T-helper 17 cell (primary cell): ENCODE measurements at regions not wholly inside any gene's neighbourhood (a gene's known extent, or its start where the extent isn't known, plus 50 kb on each side); places are given as distances from the start of the nearest gene placed in this dataset.

ENCODE experiments used
- ATAC-seq: fragments of 150-1000 bp; cut with Tn5 transposase; 2 replicates; pipeline ENCODE4 v1.10.0; 2021; ENCODE audit warnings: mild to moderate bottlenecking, moderate library complexity
- DNase-seq, 3 donors: peaks; one replicate each; pipeline versions ENCODE4 v3.0.0 to v3.0.0-alpha.2; 2020 to 2021
- H3K9me3 ChIP-seq: one replicate; pipeline ENCODE4 v1.7.0; 2013; ENCODE audit warnings: low read length, mild to moderate bottlenecking; ENCODE audit not compliant: control insufficient read depth, poor library complexity, severe bottlenecking
- H3K27ac Mint-ChIP-seq: one replicate; pipeline ENCODE4 v1.8.0; 2022; ENCODE audit warnings: mild to moderate bottlenecking, moderate library complexity, mixed read lengths
- H3K27me3 Mint-ChIP-seq: one replicate; pipeline ENCODE4 v1.8.0; 2022; ENCODE audit warnings: mixed read lengths
- H3K36me3 Mint-ChIP-seq: one replicate; pipeline ENCODE4 v1.8.0; 2022; ENCODE audit warnings: low read depth, mixed read lengths
- H3K4me1 Mint-ChIP-seq: one replicate; pipeline ENCODE4 v1.8.0; 2022; ENCODE audit warnings: mild to moderate bottlenecking, mixed read lengths
- H3K4me3 Mint-ChIP-seq: one replicate; pipeline ENCODE4 v1.8.0; 2022; ENCODE audit warnings: mild to moderate bottlenecking, moderate library complexity, mixed read lengths

GRCh38 chrX:39654183-39654925 lies 443.4 kb downstream of the BCOR start:
- peaks cover 4% of the 10 kb centered on the region for H3K4me1 Mint-ChIP-seq

GRCh38 chrX:39654952-39655351 lies 442.8 kb downstream of the BCOR start:
- no peak overlapping the region for H3K27ac Mint-ChIP-seq
- peaks cover 4% of the 10 kb centered on the region for H3K4me1 Mint-ChIP-seq
- peaks cover 11% of the 10 kb centered on the region for H3K27me3 Mint-ChIP-seq
- ATAC-seq (no peak), DNase-seq (no peak)
- H3K4me3 Mint-ChIP-seq, result no peak overlapping the region
- no peaks in the 10 kb centered on the region for H3K36me3 Mint-ChIP-seq
- H3K9me3 ChIP-seq, result no peaks in the 10 kb centered on the region

More at GRCh38 chrX:39654183-39654925, 443.4 kb downstream of the BCOR start:
- Mint-ChIP-seq H3K27ac (no peak overlapping the region), H3K4me3 (no peak overlapping the region), H3K36me3 (no peaks in the 10 kb centered on the region), H3K27me3 (peaks cover 11% of the 10 kb centered on the region)
- H3K9me3 ChIP-seq, result no peaks in the 10 kb centered on the region
- DNase-seq, result no peak
- no peak for ATAC-seq

GRCh38 chrX:39661116-39661907 lies 436.4 kb downstream of the BCOR start:
- no peaks in the 10 kb centered on the region for H3K36me3 Mint-ChIP-seq
- ATAC-seq, result no peak

GRCh38 chrX:39665830-39666518 lies 431.8 kb downstream of the BCOR start:
- H3K4me1 Mint-ChIP-seq, result no peaks in the 10 kb centered on the region
- H3K36me3 Mint-ChIP-seq, result no peaks in the 10 kb centered on the region
- no peak overlapping the region for H3K27ac Mint-ChIP-seq
- H3K27me3 Mint-ChIP-seq, result no peaks in the 10 kb centered on the region
- ATAC-seq, result no peak
- H3K9me3 ChIP-seq, result no peaks in the 10 kb centered on the region
- DNase-seq, result no peak
- no peak overlapping the region for H3K4me3 Mint-ChIP-seq

More at GRCh38 chrX:39661116-39661907, 436.4 kb downstream of the BCOR start:
- H3K27me3 Mint-ChIP-seq, result no peaks in the 10 kb centered on the region
- H3K4me1 Mint-ChIP-seq, result no peaks in the 10 kb centered on the region
- H3K4me3 Mint-ChIP-seq, result no peak overlapping the region
- no peak for DNase-seq
- H3K9me3 ChIP-seq, result no peaks in the 10 kb centered on the region
- H3K27ac Mint-ChIP-seq, result no peak overlapping the region

- ATAC-seq (no peak), DNase-seq (no peak)
- Mint-ChIP-seq H3K36me3 (peaks cover 3% of the 10 kb centered on the region), H3K4me3 (no peak overlapping the region), H3K4me1 (no peaks in the 10 kb centered on the region), H3K27me3 (no peaks in the 10 kb centered on the region), H3K27ac (no peak overlapping the region)
- no peaks in the 10 kb centered on the region for H3K9me3 ChIP-seq
These were observed 430.6 kb downstream of the BCOR start for GRCh38 chrX:39667191-39667590.

GRCh38 chrX:39667736-39668482 lies 429.8 kb downstream of the BCOR start:
- Mint-ChIP-seq H3K36me3 (peaks cover 3% of the 10 kb centered on the region), H3K27me3 (no peaks in the 10 kb centered on the region), H3K4me1 (no peaks in the 10 kb centered on the region), H3K4me3 (no peak overlapping the region), H3K27ac (no peak overlapping the region)
- no peak for ATAC-seq
- no peaks in the 10 kb centered on the region for H3K9me3 ChIP-seq
- DNase-seq, result no peak

GRCh38 chrX:39669668-39670067 lies 428.1 kb downstream of the BCOR start:
- ATAC-seq, result no peak
- DNase-seq, result no peak
- no peak overlapping the region for H3K27ac Mint-ChIP-seq
- no peak overlapping the region for H3K4me3 Mint-ChIP-seq
- H3K27me3 Mint-ChIP-seq, result no peaks in the 10 kb centered on the region
- peaks cover 3% of the 10 kb centered on the region for H3K36me3 Mint-ChIP-seq
- H3K9me3 ChIP-seq, result no peaks in the 10 kb centered on the region
- H3K4me1 Mint-ChIP-seq, result no peaks in the 10 kb centered on the region

GRCh38 chrX:39670281-39670680 lies 427.5 kb downstream of the BCOR start:
- Mint-ChIP-seq H3K4me1 (no peaks in the 10 kb centered on the region), H3K27me3 (no peaks in the 10 kb centered on the region), H3K4me3 (no peak overlapping the region), H3K27ac (no peak overlapping the region), H3K36me3 (peaks cover 3% of the 10 kb centered on the region)
- DNase-seq, result no peak
- no peak for ATAC-seq
- H3K9me3 ChIP-seq, result no peaks in the 10 kb centered on the region

GRCh38 chrX:39672405-39672804 lies 425.4 kb downstream of the BCOR start:
- no peak for DNase-seq
- Mint-ChIP-seq H3K4me1 (no peaks in the 10 kb centered on the region), H3K27me3 (no peaks in the 10 kb centered on the region), H3K27ac (no peak overlapping the region), H3K4me3 (no peak overlapping the region), H3K36me3 (peaks cover 3% of the 10 kb centered on the region)
- no peak for ATAC-seq
- no peaks in the 10 kb centered on the region for H3K9me3 ChIP-seq

- H3K36me3 Mint-ChIP-seq, result peaks cover 3% of the 10 kb centered on the region
- no peaks in the 10 kb centered on the region for H3K9me3 ChIP-seq
- DNase-seq, result no peak
- H3K4me1 Mint-ChIP-seq, result no peaks in the 10 kb centered on the region
- ATAC-seq, result no peak
- no peaks in the 10 kb centered on the region for H3K27me3 Mint-ChIP-seq
- no peak overlapping the region for H3K4me3 Mint-ChIP-seq
- no peak overlapping the region for H3K27ac Mint-ChIP-seq
These were observed 423.1 kb downstream of the BCOR start for GRCh38 chrX:39674490-39675161.

- no peaks in the 10 kb centered on the region for H3K9me3 ChIP-seq
- no peak for ATAC-seq
- no peaks in the 10 kb centered on the region for H3K27me3 Mint-ChIP-seq
- no peak overlapping the region for H3K27ac Mint-ChIP-seq
- H3K36me3 Mint-ChIP-seq, result peaks cover 3% of the 10 kb centered on the region
- H3K4me3 Mint-ChIP-seq, result no peak overlapping the region
- H3K4me1 Mint-ChIP-seq, result no peaks in the 10 kb centered on the region
- no peak for DNase-seq
These were observed 422.6 kb downstream of the BCOR start for GRCh38 chrX:39675162-39675553.

GRCh38 chrX:39675619-39676018 lies 422.1 kb downstream of the BCOR start:
- H3K36me3 Mint-ChIP-seq, result peaks cover 3% of the 10 kb centered on the region
- H3K4me3 Mint-ChIP-seq, result no peak overlapping the region
- no peak for DNase-seq
- ATAC-seq, result no peak
- H3K4me1 Mint-ChIP-seq, result no peaks in the 10 kb centered on the region
- no peaks in the 10 kb centered on the region for H3K9me3 ChIP-seq
- no peaks in the 10 kb centered on the region for H3K27me3 Mint-ChIP-seq
- H3K27ac Mint-ChIP-seq, result no peak overlapping the region
